C4-2B (cell line): ENCODE measurements at regions not wholly inside any gene's neighbourhood (a gene's known extent, or its start where the extent isn't known, plus 50 kb on each side); places are given as distances from the start of the nearest gene placed in this dataset.
A peak's percentile ranks its signal among the peaks of the same experiment; 100 is the strongest.

Experiments
- H3K27ac ChIP-seq: fragments of 450-650 bp; 2 replicates; pipeline ENCODE4 v1.5.1; 2017
- CTCF ChIP-seq: fragments of 450-650 bp; conservative IDR thresholded peaks from 2 replicates; pipeline ENCODE4 v1.5.1; 2017; ENCODE audit warnings: mild to moderate bottlenecking
- ZFX ChIP-seq: fragments of 450-650 bp; IDR thresholded peaks from 2 replicates; pipeline ENCODE4 v1.6.1; 2017

GRCh38 chr13:91154558-91155353 lies 192.7 kb upstream of the MIR17HG start:
- no peak overlapping the region for H3K27ac ChIP-seq
- TF ChIP-seq CTCF: no peak
- TF ChIP-seq ZFX: no peak

- TF ChIP-seq ZFX (no peak), CTCF (no peak)
- H3K27ac ChIP-seq: peak overlapping the region; percentile 26; the same call in 1 of the 2 replicates
These were observed 191.9 kb upstream of the MIR17HG start for GRCh38 chr13:91155512-91156114.

GRCh38 chr13:91157273-91158016 lies 190.0 kb upstream of the MIR17HG start:
- H3K27ac ChIP-seq: no peak overlapping the region
- no peak for TF ChIP-seq ZFX
- no peak for TF ChIP-seq CTCF

- no peak overlapping the region for H3K27ac ChIP-seq
- TF ChIP-seq ZFX (no peak), CTCF (peak; percentile 20)
These were observed 189.5 kb upstream of the MIR17HG start for GRCh38 chr13:91158017-91158395.

- no peak overlapping the region for H3K27ac ChIP-seq
- TF ChIP-seq ZFX: no peak
- peak; percentile 14 for TF ChIP-seq CTCF
These were observed 185.3 kb upstream of the MIR17HG start for GRCh38 chr13:91162180-91162579.

- H3K27ac ChIP-seq: no peak overlapping the region
- TF ChIP-seq CTCF (no peak), ZFX (no peak)
These were observed 184.9 kb upstream of the MIR17HG start for GRCh38 chr13:91162589-91162988.

- H3K27ac ChIP-seq: no peak overlapping the region
- no peak for TF ChIP-seq ZFX
- no peak for TF ChIP-seq CTCF
These were observed 181.7 kb upstream of the MIR17HG start for GRCh38 chr13:91165758-91166157.
